ENCODE measurements at regions not wholly inside any gene's neighbourhood (a gene's known extent, or its start where the extent isn't known, plus 50 kb on each side); places are given as distances from the start of the nearest gene placed in this dataset.

DNA sequence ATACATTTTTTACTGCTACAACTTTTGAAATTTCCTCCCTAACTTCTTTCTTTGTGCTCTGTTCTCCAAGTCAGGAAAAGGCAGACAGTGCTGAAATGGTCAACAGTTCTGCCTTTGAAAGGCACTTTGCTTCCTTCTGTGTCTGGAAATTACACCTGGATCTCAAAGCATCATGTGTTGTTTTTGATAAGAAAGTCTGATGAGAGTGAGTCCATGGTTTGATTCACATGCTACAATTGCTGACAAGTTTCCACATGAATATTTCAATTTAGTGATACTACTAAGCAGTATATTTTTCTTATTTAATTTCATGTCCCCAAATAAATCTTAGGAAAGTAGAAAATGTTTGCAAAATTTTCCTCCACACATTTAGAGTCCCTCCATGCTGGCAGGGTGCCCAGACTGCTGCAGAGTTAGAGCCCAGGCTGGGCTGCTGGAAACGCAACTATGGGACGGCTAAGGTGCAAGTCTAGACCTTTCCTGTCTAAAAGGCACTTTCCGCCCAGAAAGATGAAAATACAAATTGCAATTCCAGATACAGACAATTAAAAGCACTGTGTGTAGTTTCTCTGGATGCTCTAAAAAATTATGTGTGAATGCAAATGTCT, 96.6 kb upstream of the RUNX1 start:
- TF ChIP-seq POLR2A (IDR thresholded peaks at IDR 0.05) = no peak
- TF ChIP-seq, protein P1, sequence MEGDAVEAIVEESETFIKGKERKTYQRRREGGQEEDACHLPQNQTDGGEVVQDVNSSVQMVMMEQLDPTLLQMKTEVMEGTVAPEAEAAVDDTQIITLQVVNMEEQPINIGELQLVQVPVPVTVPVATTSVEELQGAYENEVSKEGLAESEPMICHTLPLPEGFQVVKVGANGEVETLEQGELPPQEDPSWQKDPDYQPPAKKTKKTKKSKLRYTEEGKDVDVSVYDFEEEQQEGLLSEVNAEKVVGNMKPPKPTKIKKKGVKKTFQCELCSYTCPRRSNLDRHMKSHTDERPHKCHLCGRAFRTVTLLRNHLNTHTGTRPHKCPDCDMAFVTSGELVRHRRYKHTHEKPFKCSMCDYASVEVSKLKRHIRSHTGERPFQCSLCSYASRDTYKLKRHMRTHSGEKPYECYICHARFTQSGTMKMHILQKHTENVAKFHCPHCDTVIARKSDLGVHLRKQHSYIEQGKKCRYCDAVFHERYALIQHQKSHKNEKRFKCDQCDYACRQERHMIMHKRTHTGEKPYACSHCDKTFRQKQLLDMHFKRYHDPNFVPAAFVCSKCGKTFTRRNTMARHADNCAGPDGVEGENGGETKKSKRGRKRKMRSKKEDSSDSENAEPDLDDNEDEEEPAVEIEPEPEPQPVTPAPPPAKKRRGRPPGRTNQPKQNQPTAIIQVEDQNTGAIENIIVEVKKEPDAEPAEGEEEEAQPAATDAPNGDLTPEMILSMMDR (IDR thresholded peaks at IDR 0.05) = no peak

All from heart left ventricle (tissue), 13 donors.